ENCODE measurements at regions not wholly inside any gene's neighbourhood (a gene's known extent, or its start where the extent isn't known, plus 50 kb on each side); places are given as distances from the start of the nearest gene placed in this dataset.

DNA sequence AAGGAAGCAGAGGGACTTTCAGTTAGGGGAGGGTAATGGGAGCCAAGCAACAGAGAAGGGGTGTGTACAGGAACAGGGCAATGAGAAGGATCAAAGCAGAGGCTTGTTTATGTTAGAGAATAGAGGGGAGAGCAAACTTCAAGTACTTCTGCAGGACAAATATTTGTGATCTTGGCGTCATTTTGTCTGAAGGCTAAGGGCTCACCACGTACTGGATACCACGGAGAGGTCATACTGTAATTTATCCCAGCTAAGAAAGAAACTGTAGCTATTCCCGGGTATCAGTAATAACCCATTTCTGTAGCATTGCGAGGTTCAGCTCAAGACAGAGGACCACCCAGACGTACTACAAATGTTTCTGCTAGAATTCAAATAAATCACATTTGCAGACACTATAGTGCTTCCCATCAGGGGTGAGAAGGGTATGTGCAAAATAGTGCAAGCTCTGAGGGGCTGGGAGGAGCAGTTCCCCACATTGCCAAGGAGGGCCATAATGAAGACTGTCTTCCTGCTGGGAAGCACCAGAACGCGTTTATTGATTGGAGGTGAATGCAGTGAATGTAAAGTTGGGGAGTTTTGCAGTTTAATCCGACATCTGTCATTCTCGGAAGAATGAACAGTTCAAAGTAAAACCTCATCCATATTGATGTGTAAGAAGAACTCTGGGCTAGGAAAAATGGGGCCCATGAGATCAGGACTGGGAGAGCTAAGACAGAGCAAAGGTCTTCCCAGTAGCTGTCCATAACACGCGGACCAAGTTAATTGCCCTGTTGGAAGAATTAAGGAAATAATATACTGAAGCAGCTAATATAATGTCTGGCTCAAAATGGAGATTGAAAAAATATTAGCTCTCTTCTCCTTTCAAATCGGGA lies 136.9 kb downstream of the RWDD3 start:
- FAIRE-seq, result no peak

DNA sequence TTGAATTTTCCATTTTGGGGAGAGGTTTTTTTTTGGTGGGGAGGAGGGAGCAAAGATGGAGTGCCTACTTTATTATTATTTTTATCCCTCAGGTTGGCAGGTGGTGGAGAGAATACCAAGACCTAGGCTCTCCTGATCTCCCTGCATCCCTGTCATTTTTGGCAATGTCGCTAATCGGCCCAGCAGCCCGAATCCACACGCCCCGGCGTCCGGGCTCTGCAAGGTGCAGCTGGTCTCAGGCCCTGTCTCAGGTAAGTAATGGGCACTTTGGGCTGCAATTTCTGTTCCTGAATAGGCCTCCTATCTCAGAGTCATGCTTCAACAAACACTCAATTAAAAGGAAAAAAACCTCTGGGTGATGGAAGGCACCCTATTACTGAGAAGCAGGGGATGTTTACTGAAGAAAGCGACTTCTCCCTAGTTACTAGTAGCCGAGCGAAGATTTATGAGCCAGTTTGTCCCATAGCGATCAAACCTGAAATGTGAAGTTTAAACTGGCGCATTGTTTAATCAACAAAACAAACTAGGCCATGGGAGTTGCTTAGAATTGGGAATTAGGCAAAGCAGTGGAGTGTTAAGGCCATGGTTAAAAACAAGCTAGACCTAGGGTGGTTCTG lies 137.8 kb downstream of the RWDD3 start:
- FAIRE-seq, result no peak

DNA sequence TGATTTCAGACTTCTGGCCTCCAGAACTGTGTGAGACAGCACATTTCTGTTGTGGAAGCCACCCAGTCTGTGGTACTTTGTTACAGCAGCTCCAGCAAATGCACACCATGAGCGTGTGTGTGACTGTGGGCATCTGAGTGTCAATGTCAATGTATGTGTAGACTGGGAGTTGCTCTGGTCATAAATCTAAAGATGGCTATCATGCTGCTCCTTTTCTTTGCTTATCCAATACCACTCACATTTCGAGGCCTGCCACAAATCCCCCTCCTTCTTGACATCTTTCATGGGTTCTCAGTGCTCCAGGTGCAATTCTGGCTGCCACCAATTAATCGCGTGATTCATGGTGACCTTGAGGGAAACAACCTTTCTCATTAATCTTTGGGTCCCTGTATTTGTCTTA lies 141.2 kb downstream of the RWDD3 start:
- FAIRE-seq, result no peak

DNA sequence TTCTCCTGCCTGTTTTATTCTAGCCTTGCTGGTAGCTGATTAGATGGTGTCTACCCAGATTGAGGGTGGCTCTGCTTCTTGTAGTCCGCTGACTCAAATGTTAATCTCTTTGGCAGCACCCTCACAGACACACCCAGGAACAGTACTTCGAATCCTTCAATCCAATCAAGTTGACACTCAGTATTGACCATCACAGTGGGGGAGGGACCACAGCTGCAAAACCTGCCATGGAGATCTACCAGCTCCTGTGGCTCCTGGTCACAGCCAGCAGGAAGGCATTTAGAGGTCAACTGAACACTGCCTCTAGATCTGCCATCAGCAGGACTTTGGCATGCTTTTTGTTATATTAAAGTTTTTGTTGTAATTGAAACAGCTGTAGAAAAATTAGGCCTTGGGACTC lies 146.9 kb downstream of the RWDD3 start:
- no peak for FAIRE-seq

DNA sequence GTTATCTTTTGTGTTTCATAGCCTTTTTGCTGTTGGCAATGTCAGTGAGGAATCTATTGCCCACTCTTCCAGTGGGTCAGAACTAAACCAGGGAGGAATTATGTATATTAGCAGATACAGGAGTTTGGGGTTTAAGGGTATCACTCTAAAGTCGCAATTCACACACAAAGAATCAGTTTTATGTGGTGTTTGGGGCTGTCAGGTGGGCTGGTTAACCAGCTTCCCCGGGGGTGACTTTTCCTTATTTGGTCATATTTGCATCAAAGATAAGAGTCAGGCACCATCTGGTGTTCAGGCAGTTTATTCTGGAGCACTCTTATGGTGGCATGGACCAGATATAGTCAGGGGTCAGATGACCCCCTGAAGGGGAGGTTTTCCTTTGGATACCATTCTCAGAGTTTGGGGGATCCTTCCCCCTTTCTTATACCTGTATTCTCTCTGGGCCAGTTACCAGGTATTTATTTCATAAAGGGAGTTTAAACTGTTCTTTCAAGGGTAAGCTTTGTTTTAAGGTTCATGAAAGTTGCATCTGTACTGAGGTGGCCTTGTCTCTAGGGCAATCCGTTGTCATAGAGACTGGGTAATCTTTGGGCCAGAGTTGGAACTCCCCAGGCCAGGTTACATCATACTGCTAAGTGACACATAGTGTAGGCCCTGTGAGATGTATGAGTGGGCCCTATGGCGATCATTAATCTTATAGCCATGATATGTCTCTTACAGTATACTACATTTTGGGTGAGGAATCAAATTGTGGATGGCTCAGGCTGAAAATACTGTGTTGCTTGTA lies 148.2 kb downstream of the RWDD3 start:
- no peak for FAIRE-seq

DNA sequence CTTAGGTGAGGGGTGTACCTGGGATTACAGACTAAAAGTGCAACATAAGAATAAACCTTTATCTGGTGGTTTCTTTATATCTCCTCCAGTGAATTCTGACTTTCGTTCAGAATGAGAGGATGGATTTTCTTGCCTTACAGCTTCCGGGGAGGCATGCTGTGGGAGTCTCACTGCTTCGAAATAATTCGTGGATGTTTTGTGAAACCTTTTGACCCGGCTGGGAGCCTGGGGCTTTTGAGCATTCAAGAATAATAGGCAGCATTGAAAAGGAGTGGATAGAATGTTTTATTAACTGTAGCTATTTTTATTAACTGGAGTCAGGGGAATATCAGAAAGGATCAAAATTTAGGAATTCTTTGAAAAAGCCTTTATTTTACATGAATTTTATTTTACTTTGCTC lies 149.1 kb downstream of the RWDD3 start:
- no peak for FAIRE-seq

DNA sequence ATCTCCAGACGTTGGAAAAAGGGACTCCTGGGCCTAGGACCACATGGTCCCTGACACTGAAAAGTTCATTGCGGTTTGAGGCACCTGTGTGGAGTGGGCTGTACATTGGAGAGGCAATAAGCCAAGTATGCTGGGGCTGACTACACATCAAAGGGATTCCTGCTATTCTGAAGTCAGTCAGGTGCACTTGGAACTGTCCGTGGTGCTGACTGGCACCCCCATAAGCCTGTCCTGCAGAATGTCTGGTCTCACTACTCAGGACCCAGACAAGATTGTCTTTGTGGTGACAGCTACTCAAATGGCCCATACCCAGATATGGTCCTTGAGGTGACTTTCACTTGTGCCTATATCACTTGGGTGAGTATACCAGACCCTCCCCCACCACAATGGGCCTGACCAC lies 150.6 kb downstream of the RWDD3 start:
- no peak for FAIRE-seq

DNA sequence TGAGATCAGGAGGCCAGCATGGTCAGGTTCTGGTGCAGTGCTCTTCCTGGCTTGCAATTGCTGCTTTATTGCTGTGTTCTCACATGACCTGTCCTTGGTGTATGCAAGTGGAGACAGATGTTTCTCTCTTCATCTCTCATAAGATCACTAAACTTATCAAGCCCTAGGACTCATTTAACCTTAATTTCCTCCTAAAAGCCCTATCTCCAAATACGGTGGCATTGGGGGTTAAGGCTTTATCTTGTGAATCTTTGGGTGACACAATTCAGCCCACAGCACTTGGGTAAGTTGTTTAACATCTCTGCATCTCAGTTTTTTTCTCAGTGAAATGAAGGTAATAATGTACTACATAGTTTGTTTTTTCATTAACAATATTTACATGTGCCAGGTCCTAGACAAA lies 152.4 kb downstream of the RWDD3 start:
- no peak for FAIRE-seq

DNA sequence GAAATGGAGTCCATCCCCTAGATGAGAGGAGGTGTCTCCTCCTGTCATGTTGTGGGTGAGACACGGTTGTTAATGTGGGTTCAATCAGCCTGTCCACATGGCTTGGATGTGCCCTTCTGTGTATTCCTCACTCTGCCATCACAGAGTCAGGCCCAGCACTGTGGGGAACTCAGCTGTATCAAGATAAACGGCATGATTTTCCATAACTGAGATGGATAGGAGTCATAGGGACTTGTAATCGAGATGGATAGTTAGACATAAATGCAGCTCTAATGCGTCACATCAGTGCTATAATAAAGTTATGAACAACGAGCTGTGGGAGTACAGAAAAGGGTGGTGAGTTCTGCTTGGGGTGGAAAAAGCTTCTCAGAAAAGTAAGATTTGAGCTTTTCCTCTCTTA lies 152.9 kb downstream of the RWDD3 start:
- no peak for FAIRE-seq

DNA sequence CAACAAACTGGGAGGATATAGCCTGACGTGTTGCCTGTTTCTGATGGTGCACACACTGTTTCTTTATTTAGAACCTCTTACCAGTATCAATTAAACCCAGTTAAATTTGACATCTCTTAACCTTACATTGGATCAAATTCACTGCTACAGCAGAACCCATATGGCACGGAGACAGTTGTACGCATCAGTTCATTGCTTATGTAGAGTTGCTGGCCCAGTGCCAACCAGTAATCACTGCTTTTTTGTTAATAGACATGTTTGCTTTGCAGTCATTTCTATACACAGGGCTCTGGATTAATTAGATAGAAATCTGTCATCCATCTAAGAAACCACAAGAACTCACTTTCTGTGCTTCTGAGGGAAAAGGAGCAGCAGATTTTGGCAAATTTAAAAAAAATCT lies 154.0 kb downstream of the RWDD3 start:
- FAIRE-seq, result no peak

DNA sequence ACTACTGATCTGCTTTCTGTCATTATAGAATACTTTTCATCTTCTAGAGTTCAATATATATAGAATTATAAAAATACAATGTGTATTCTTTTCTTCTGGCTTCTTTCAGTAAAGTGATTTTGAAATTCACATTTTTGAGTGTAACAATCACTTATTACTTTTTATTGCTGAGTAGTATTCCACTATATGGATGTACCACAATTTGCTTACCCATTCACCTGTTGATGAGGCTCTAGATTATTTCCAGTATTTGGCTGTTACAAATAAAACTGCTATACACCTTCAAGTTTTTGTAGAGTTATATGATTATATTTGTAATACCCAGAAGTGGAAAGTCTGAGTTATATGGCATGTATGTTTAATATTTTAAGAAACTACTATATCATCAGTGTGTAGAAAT lies 159.4 kb downstream of the RWDD3 start:
- no peak for FAIRE-seq

DNA sequence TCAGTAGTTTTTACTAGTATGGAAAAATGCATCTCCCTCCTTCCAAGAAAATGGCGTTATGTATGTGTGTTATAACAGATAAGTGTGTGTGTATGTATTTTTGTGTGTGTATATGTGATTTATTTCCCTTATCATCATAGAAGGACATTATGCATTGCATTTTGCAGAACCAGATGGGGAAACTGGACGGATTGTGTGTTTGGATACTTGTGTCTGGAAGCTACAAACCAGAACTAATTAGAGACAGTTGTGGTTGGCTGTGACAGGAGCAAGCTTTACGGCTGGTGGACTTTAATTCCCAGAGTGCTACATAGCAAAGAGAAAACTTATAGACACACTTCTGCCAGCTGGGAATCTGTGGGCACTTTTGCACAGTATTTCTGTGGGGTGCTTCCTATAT lies 162.5 kb downstream of the RWDD3 start:
- no peak for FAIRE-seq

DNA sequence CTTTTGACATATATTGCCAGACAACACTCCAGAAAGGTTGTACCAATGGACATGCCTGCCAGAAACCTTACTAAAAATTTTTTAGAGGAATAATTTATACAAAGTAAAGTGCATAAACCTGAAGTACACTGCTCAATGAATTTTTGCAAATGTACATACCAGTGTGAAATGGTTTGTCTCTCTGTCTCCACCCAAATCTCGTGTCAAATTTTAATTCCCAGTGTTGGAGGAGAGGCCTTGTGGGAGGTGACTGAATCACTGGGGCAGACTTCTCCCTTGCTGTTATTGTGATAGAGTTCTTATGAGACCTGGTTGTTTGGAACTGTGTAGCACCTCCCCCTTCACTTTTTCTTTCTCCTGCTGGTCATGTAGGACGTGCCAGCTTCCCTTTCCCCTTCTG lies 168.8 kb downstream of the RWDD3 start:
- FAIRE-seq, result no peak

DNA sequence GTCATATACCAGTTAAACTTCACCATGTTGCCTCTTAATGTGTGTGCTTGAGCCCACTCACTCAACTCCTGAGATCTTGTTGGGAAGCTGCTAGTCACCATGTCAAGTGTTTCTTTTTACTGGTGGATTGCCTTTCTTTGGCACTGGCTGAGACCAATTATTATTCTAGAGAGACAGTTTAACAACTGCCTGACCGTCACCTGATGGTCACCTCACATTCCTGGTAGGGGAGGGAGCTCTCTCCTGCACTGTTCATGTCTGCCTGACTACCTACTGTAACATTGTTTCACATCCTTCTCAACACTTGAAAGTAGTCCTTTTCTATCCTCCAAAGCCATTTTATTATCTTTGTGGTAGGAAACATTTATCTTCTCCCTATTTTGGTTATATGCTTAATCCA lies 172.3 kb downstream of the RWDD3 start:
- no peak for FAIRE-seq

DNA sequence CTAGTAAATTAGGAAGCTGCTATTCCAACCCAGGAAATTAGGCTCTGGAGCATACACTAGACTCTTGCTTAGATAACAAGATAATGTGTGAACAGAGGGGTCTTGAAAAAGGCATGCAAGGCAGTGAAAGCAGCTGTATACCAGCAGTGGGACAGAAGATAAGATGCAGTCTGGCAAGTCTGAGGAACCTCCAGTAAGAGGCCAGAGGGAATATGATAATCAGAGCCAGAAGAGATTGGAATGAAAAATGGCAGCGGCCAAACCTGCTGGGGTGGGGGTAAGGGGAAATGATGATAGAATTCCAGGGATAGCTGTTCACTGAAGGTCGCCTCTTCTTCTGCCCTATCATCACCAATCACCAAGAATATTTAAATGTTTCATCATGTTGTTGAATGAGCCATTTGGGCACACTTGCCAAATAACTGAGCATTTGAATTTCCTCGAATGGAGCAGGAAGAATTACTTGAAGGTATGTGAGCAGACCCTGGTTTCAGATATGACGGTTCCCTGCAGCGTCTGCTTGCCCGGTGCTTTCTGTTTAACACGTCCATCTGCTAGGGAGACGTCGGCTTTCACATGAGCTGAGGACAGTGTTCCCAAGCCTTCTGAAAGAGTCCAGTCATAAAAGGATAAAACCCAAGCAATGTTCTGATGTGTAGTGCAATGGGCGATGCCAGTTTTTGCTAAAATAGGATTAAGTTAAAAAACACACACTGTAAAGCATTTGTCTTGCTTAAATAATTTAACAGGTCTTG lies 173.3 kb downstream of the RWDD3 start:
- no peak for FAIRE-seq

DNA sequence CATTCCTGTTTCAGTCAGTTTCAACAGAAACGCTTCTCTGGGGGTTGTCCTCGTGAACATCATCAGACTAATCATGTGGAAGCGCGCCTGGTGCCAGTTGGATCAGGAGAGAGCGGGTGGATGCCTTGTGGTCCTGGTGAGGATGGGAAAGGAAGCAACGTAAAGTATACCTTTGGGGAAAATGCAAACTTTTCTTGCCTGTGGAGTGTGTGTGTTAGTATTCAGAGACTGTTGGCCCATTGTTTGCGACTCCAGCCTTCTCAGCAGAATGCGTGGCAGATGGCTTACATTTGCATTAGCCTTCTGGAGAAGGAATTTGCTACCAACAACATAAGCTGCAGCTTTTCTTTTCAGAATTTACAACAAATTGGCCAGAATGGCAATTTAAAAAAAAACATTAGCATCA lies 173.9 kb downstream of the RWDD3 start:
- no peak for FAIRE-seq

DNA sequence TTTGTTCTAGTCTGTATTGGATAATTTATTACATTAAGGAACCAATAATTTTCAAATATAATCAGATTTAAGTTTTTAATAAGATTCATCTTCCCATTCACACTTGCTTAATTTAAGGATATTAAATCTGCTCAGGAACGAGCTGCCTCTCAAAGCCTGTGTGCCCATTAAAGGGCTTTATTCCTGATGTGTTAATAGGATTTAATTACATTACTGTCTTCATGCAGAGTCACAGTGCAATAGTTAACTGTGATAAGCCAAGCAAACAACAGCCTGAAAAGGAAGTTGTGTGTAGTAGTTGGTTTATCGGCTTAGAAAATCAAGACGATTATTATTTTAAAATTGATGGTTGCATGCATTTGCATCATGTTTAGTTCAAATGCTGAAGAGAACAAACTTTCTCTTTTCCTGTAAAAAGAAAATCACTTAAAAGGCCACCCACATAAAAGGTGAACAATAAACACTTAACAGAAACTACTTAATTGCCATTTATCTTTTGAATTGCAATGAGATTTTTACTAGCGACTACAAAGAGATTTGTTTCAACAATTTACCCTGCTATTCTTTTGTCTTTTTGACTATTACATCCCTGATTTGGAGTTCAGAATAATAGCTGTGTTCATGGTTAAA lies 174.6 kb downstream of the RWDD3 start:
- FAIRE-seq, result no peak

DNA sequence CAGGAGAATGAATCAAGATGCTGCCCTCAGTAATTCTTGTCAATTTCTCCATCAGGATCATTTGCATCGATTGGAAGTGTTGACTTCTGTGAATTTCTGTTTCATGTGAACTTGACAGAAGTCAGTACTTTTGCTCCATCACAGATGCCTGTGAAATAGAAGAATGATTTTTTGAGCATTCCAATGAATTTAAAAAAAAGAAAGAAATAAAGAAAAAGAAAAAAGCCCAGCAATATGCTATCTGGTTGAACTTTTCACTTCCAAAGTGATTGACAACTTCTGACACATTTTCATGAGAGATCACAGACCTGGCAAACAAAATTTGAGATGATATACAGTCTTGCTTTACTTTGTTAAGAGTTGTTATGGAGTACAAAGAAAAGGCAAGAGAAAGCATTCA lies 175.3 kb downstream of the RWDD3 start:
- FAIRE-seq, result no peak

DNA sequence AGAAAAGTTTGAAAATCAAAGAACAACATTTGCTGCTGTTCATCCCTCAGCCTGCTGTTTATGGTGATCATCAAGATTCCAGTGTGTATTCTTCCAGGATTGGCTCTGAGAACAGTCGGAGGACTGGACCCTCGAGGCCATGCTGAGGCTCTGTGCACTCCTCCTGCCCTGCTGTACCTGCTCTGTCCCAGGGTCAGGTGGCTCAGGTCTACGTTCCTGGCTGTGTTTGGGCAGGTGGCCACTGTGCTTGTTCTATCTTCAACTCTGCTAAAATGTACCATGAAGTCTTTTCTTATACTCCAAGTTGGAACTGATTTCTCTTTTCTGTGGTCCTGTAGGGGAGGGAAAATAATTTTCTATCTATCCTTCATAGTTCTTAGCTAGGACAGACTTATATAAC lies 175.9 kb downstream of the RWDD3 start:
- FAIRE-seq, result no peak

DNA sequence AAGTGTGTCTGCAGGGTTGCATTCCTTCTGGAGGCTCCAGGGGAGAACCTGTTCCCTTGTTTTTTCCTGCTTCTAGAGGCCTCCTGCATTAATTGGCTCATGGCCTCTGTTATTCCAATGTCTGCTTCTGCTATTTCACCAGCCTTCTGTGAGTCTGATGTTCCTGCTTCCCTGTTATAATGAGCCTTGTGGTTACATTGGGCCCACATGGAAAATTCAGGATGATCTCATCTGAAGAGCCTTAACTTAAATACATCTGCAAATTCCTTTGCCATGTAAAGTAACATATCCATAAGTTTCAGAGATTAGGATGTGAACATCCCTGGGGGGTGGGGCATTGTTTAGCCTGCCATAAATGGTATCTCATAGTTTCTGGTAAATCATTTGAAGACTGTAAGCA lies 181.1 kb downstream of the RWDD3 start:
- no peak for FAIRE-seq

DNA sequence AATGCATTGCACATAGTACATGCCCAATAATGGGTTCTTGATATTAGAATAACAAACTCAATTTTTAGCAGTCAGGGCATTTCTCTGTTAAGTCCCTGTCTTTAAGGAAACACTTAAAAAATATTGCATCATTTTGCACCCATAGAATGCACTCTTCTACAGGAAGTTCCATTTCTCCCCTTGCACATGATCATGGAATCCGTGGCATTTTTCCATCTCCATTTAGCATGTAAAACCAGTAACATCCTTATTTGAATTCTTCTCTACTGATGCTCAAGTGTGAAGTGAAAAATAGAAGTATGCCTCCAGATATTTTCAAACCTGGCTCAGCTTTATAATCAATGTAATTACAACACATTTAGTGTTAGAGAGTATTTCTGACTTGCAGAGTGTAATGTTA lies 192.8 kb downstream of the RWDD3 start:
- no peak for FAIRE-seq

DNA sequence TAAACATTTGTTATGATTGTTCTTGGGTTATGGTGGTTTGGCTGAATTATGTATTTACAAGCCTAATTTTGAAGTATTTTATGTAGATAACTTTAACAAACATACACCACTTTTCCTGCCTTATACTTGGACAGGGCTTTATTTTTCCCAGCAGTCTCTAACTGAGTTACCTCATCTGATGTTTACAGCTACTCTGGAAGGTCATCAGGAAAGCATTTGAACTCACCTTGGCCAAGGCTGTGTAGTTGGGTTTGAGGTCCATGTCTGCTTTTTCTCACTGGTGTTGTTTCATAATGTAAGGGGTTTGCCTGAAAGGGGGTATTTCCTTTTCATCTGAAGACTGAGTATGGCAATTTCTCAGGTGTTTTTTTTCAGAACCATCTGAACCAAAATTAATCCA lies 193.5 kb downstream of the RWDD3 start:
- no peak for FAIRE-seq

DNA sequence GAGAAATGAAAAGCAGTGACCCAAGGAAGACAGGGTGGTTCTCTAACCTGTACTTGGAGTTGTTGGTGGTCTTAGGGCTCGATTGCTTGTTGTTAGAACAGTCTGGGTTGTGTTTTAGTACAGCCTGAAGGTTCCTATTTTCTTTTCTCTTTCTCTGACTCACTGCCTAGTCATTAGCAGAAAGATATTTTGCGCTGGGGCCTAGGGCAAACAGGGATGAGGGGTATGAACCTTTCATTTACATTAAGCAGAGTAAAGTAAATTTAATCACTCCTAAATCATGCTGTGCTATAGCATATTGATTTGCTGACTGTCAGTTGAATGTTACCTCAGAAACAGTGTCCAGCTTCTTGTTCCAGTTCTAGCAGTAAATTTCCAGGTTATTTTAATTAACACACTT lies 197.2 kb downstream of the RWDD3 start:
- FAIRE-seq, result no peak

Measured in endometrium (tissue), 2 donors.